Endothelial cell of umbilical vein (primary cell): ENCODE measurements at regions not wholly inside any gene's neighbourhood (a gene's known extent, or its start where the extent isn't known, plus 50 kb on each side); places are given as distances from the start of the nearest gene placed in this dataset.

Experiments
- BruUV-seq: library from RNA; stranded (reverse); fragments of 400-500 nt; replicated peaks from 2 replicates; lab custom pipeline; 2021; lab: Mats Ljungman, UMichigan
- CTCF ChIA-PET: fragments of 300-600, 350-600 bp; sonication (Branson Sonifier 250); formaldehyde crosslinking; loops from one replicate; lab custom pipeline; 2021; ENCODE audit warnings: antibody characterized with exemption, inconsistent platforms; lab: Charles Lee
- POLR2A ChIA-PET: fragments of 300-600, 350-600 bp; sonication (Branson Sonifier 250); formaldehyde crosslinking; loops from one replicate; lab custom pipeline; 2021; ENCODE audit warnings: antibody characterized with exemption, inconsistent platforms; lab: Charles Lee
- DNase-seq: peaks from one replicate; pipeline ENCODE4 v3.0.0-alpha.2; 2011; ENCODE audit warnings: low read depth, low spot score
- FAIRE-seq: peaks from 2 replicates; lab custom pipeline; 2011; peaks lifted over from hg19 to GRCh38; lab: Jason Lieb, UNC
- H2AFZ ChIP-seq: 2 replicates; pipeline ENCODE4 v1.6.0; 2012; ENCODE audit warnings: low read depth, low read length, control low read depth, inconsistent platforms
- H3K27ac ChIP-seq: 2 replicates; pipeline ENCODE4 v1.5.1; 2011; ENCODE audit warnings: low read depth, mild to moderate bottlenecking, control low read depth, low read length, moderate library complexity; ENCODE audit not compliant: insufficient read depth
- H3K27me3 ChIP-seq, 2 experiments: 2 replicates each; pipeline versions ENCODE4 v1.6.0 to v1.6.1; 2011; ENCODE audit warnings: low read length in 2 of 2, mixed read lengths in 1 of 2; ENCODE audit not compliant: control insufficient read depth in 2 of 2, insufficient read depth in 2 of 2
- H3K36me3 ChIP-seq, 2 experiments: 2 replicates in 1 of 2; 3 replicates in 1 of 2; pipeline ENCODE4 v1.5.1; 2011; ENCODE audit warnings: low read length in 2 of 2, mild to moderate bottlenecking in 1 of 2, moderate library complexity in 1 of 2; ENCODE audit not compliant: control insufficient read depth in 2 of 2, insufficient read depth in 2 of 2; ENCODE audit errors: extremely low read depth in 1 of 2
- H3K4me1 ChIP-seq: 3 replicates; pipeline ENCODE4 v1.5.1; 2011; ENCODE audit warnings: mild to moderate bottlenecking, low read length; ENCODE audit not compliant: control insufficient read depth, insufficient read depth; ENCODE audit errors: extremely low read depth
- H3K4me2 ChIP-seq: 2 replicates; pipeline ENCODE4 v1.6.1; 2011; ENCODE audit warnings: low read length, control low read depth, mixed read lengths; ENCODE audit not compliant: insufficient read depth
- H3K4me3 ChIP-seq, 3 experiments: fragments of 200-600 bp in 1 of 3; sonication (generic), shearing (Covaris generic) in 1 of 3; replicated peaks in 1 of 3; 2 replicates each; pipeline ENCODE4 v1.5.1; 2011 to 2016; ENCODE audit warnings: control low read depth in 3 of 3, low read length in 3 of 3, mild to moderate bottlenecking in 2 of 3, inconsistent platforms in 1 of 3, low read depth in 1 of 3, moderate library complexity in 1 of 3; ENCODE audit not compliant: insufficient read depth in 1 of 3
- H3K79me2 ChIP-seq: 2 replicates; pipeline ENCODE4 v1.6.0; 2012; ENCODE audit warnings: low read length, inconsistent platforms; ENCODE audit not compliant: control insufficient read depth, insufficient read depth
- H3K9ac ChIP-seq: replicated peaks from 2 replicates; pipeline ENCODE3; 2011; ENCODE audit warnings: low read length, control low read depth; ENCODE audit not compliant: insufficient read depth; ENCODE audit errors: extremely low read depth
- H3K9me1 ChIP-seq: replicated peaks from 3 replicates; pipeline ENCODE4 v1.6.0; 2011; ENCODE audit warnings: mild to moderate bottlenecking, low read length; ENCODE audit not compliant: control insufficient read depth, insufficient read depth; ENCODE audit errors: extremely low read depth
- H3K9me3 ChIP-seq: replicated peaks from 2 replicates; pipeline ENCODE4 v1.5.1; 2012; ENCODE audit warnings: low read length, inconsistent platforms; ENCODE audit not compliant: control insufficient read depth, insufficient read depth
- H4K20me1 ChIP-seq: replicated peaks from 2 replicates; pipeline ENCODE3; 2011; ENCODE audit warnings: mild to moderate bottlenecking, low read length; ENCODE audit not compliant: control insufficient read depth, insufficient read depth; ENCODE audit errors: extremely low read depth
- EZH2 ChIP-seq: IDR thresholded peaks from 2 replicates; pipeline ENCODE4 v1.6.1; 2012; ENCODE audit warnings: borderline replicate concordance, low read depth, mild to moderate bottlenecking, moderate library complexity, low read length, inconsistent platforms; ENCODE audit not compliant: severe bottlenecking
- FOS ChIP-seq: IDR thresholded peaks from 2 replicates; pipeline ENCODE4 v1.6.1; 2011; ENCODE audit warnings: mild to moderate bottlenecking, low read length, moderate library complexity, borderline replicate concordance; ENCODE audit not compliant: insufficient read depth
- JUN ChIP-seq: IDR thresholded peaks from 2 replicates; pipeline ENCODE4 v1.6.1; 2011; ENCODE audit warnings: borderline replicate concordance, low read depth; ENCODE audit not compliant: insufficient read length, insufficient read depth
- MYC ChIP-seq: IDR thresholded peaks from one replicate; pipeline ENCODE4 v1.6.1; 2011; ENCODE audit warnings: mild to moderate bottlenecking, low read depth, low read length
- POLR2A ChIP-seq: IDR thresholded peaks from 2 replicates; pipeline ENCODE4 v1.6.1; 2012; ENCODE audit warnings: low read depth, mild to moderate bottlenecking, control low read depth, low read length
- POLR2AphosphoS5 ChIP-seq: IDR thresholded peaks from 2 replicates; pipeline ENCODE4 v1.6.1; 2012; ENCODE audit warnings: low read depth, mild to moderate bottlenecking, control low read depth, low read length, moderate library complexity; ENCODE audit not compliant: insufficient read depth
- dilution Hi-C: fragments of 300-500 bp; cut with MboI; formaldehyde crosslinking; loops from one replicate; pipeline ENCODE4 v1.15.0; 2019; ENCODE audit warnings: low sequenced_read_pairs; ENCODE audit not compliant: extremely low pct_ligation_motif_present
- intact Hi-C: fragments of 100-400 bp; cut with micrococcal nuclease; formaldehyde crosslinking; loops from one replicate; pipeline ENCODE4 v1.10.0; 2022
- TF ChIP-seq, protein P1 (sequence below): IDR thresholded peaks from 2 replicates; pipeline ENCODE4 v1.6.1; 2011; ENCODE audit not compliant: insufficient read depth, insufficient read length

DNA sequence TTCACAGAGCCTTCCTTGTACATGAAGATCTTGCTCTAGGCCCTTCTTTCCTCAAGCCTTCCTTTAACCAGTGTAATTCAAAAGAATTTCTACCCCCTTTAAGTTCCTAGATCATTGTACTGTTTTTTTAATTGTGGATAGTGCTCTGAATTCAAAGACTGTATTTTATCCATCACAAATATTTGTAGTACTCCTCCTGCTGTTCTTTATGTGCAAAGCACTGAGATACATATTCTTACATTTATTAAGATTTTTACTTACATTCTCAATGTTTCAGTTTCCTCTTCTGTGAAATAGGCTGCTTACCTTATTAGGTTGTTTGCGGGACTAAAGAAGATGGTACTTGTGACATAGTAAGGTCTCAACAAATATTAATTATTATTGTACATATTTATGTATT lies 168.8 kb upstream of the PDE4B start:
- Histone ChIP-seq H3K79me2 (no peaks in the 10 kb centered on the region), H3K4me3 (no peak overlapping the region), H3K4me1 (no peaks in the 10 kb centered on the region), H3K9ac (no peak overlapping the region), H2AFZ (no peak overlapping the region), H3K9me1 (no peaks in the 10 kb centered on the region), H3K4me2 (no peak overlapping the region), H3K27me3 (no peaks in the 10 kb centered on the region), H3K9me3 (no peaks in the 10 kb centered on the region), H3K36me3 (no peaks in the 10 kb centered on the region), H4K20me1 (no peaks in the 10 kb centered on the region), H3K27ac (no peak overlapping the region)
- CTCF ChIA-PET: interaction anchor here (0.8 to 1.0 kb wide), 3 partner anchors 64 to 388 kb away, joined by 3 to 4 read pairs (median 3); no protein-coding TSS in a partner anchor
- no TSS peak for BruUV-seq
- dilution Hi-C loops: no loop called here
- POLR2A ChIA-PET: no interaction called here
- TF ChIP-seq POLR2A (no peak), EZH2 (no peak), POLR2AphosphoS5 (no peak), MYC (no peak)
- TF ChIP-seq, protein P1, sequence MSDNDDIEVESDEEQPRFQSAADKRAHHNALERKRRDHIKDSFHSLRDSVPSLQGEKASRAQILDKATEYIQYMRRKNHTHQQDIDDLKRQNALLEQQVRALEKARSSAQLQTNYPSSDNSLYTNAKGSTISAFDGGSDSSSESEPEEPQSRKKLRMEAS: no peak
- intact Hi-C loops: loop anchor here (5.0 kb wide), 1 partner anchor 192 kb away; no protein-coding TSS in a partner anchor
- no peak for DNase-seq
- no peak for FAIRE-seq

DNA sequence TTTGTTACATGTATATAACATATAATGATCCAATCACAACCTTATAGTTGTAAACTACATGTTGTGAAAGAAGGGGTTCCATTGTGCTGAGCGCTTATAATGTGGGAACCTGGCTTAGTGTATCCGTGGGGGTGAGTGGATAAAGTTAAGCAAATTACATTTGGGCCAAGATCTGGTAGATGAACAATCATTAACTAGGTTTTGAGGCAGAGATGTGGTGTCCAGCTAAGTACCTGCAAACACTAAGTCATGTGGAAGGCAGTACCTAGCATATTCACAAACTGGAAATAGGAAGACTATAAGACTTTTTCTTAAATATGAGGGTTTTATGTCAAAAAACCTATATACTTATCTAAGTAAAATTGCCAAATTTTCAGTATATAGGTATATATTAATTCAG lies 167.2 kb upstream of the PDE4B start:
- BruUV-seq: no TSS peak
- dilution Hi-C loops: no loop called here

More for the DNA sequence above, 167.2 kb upstream of the PDE4B start:
- intact Hi-C loops: no loop called here
- Histone ChIP-seq H3K27me3 (no peaks in the 10 kb centered on the region), H2AFZ (no peak overlapping the region), H4K20me1 (no peaks in the 10 kb centered on the region), H3K36me3 (no peaks in the 10 kb centered on the region), H3K79me2 (no peaks in the 10 kb centered on the region), H3K4me2 (no peak overlapping the region), H3K9me1 (no peaks in the 10 kb centered on the region), H3K9me3 (no peaks in the 10 kb centered on the region), H3K9ac (no peak overlapping the region), H3K4me1 (no peaks in the 10 kb centered on the region), H3K27ac (no peak overlapping the region), H3K4me3 (no peak overlapping the region)
- FAIRE-seq (no peak), DNase-seq (no peak)
- TF ChIP-seq POLR2A (no peak), FOS (no peak), JUN (no peak), EZH2 (no peak), POLR2AphosphoS5 (no peak), MYC (no peak)
- TF ChIP-seq, protein P1: no peak
- CTCF ChIA-PET: interaction anchor here (1.5 kb wide), 1 partner anchor 62 kb away, joined by 3 read pairs; no protein-coding TSS in a partner anchor
- POLR2A ChIA-PET: no interaction called here
